IMR-90 (cell line): ENCODE measurements at regions not wholly inside any gene's neighbourhood (a gene's known extent, or its start where the extent isn't known, plus 50 kb on each side); places are given as distances from the start of the nearest gene placed in this dataset.

Experiments
- ATAC-seq: fragments of 200-7000 bp; cut with Tn5 transposase; 2 replicates; pipeline ENCODE4 v1.9.1; 2020; ENCODE audit warnings: low read depth, mild to moderate bottlenecking, moderate library complexity
- BruUV-seq: library from RNA; stranded (reverse); fragments of 400-500 nt; replicated peaks from 2 replicates; lab custom pipeline; 2021; lab: Mats Ljungman, UMichigan
- CTCF ChIA-PET: fragments of 300-600 bp; formaldehyde crosslinking; extraction: SDS; loops from one replicate; lab custom pipeline; 2021; ENCODE audit warnings: antibody characterized with exemption; lab: Yijun Ruan, JAX
- POLR2A ChIA-PET: fragments of 300-600 bp; sonication (Branson Sonifier 250); formaldehyde crosslinking; loops from one replicate; lab custom pipeline; 2022; ENCODE audit warnings: antibody characterized with exemption; ENCODE audit not compliant: unreplicated experiment; lab: Charles Lee
- DNase-seq: peaks from one replicate; pipeline ENCODE4 v3.0.0; 2013
- H2AFZ ChIP-seq: replicated peaks from 2 replicates; pipeline ENCODE3; 2013; ENCODE audit warnings: low read length, mild to moderate bottlenecking; ENCODE audit not compliant: poor library complexity
- H2AK5ac ChIP-seq: 2 replicates; pipeline ENCODE4 v1.6.1; 2013; ENCODE audit warnings: low read depth, low read length, inconsistent platforms
- H2AK9ac ChIP-seq: replicated peaks from 2 replicates; pipeline ENCODE3; 2013; ENCODE audit warnings: mild to moderate bottlenecking, low read depth, low read length, moderate library complexity; ENCODE audit not compliant: poor library complexity
- H2BK120ac ChIP-seq: 2 replicates; pipeline ENCODE4 v1.6.1; 2013; ENCODE audit warnings: low read depth, low read length, inconsistent platforms
- H2BK15ac ChIP-seq: 3 replicates; pipeline ENCODE4 v1.6.1; 2013; ENCODE audit warnings: low read depth, low read length, inconsistent platforms
- H2BK20ac ChIP-seq: 2 replicates; pipeline ENCODE4 v1.6.1; 2013; ENCODE audit warnings: low read depth, mild to moderate bottlenecking, inconsistent platforms, low read length, moderate library complexity
- H2BK5ac ChIP-seq: 2 replicates; pipeline ENCODE4 v1.6.1; 2013; ENCODE audit warnings: mild to moderate bottlenecking, low read depth, low read length, inconsistent platforms; ENCODE audit not compliant: poor library complexity, severe bottlenecking
- H3K14ac ChIP-seq: replicated peaks from 2 replicates; pipeline ENCODE4 v1.6.1; 2013; ENCODE audit warnings: low read depth, low read length, inconsistent platforms
- H3K18ac ChIP-seq: 2 replicates; pipeline ENCODE4 v1.6.1; 2013; ENCODE audit warnings: low read depth, low read length, control low read depth
- H3K23ac ChIP-seq: 2 replicates; pipeline ENCODE4 v1.6.1; 2013; ENCODE audit warnings: low read depth, low read length, inconsistent platforms
- H3K27ac ChIP-seq: 2 replicates; pipeline ENCODE4 v1.5.1; 2013; ENCODE audit warnings: mild to moderate bottlenecking, control low read depth, low read length; ENCODE audit not compliant: insufficient read depth
- H3K27me3 ChIP-seq: 2 replicates; pipeline ENCODE4 v1.6.1; 2013; ENCODE audit warnings: low read length; ENCODE audit not compliant: control insufficient read depth, insufficient read depth
- H3K36me3 ChIP-seq: 2 replicates; pipeline ENCODE4 v1.6.1; 2013; ENCODE audit warnings: low read length, mixed read lengths; ENCODE audit not compliant: control insufficient read depth, insufficient read depth
- H3K4ac ChIP-seq: 2 replicates; pipeline ENCODE4 v1.6.1; 2013; ENCODE audit warnings: low read depth, low read length, inconsistent platforms
- H3K4me1 ChIP-seq: 2 replicates; pipeline ENCODE4 v1.6.1; 2013; ENCODE audit warnings: low read length, mixed read lengths; ENCODE audit not compliant: control insufficient read depth, insufficient read depth
- H3K4me2 ChIP-seq: 2 replicates; pipeline ENCODE4 v1.6.1; 2013; ENCODE audit warnings: low read depth, mild to moderate bottlenecking, control low read depth, low read length, moderate library complexity
- H3K4me3 ChIP-seq: 2 replicates; pipeline ENCODE4 v1.5.1; 2013; ENCODE audit warnings: low read depth, mild to moderate bottlenecking, control low read depth, low read length, moderate library complexity; ENCODE audit not compliant: insufficient read depth
- H3K56ac ChIP-seq: 2 replicates; pipeline ENCODE4 v1.6.1; 2013; ENCODE audit warnings: low read length, inconsistent platforms; ENCODE audit not compliant: insufficient read depth; ENCODE audit errors: extremely low read depth
- H3K79me1 ChIP-seq, 2 experiments: 2 replicates each; pipeline ENCODE4 v1.6.1; 2013; ENCODE audit warnings: low read length in 2 of 2, inconsistent platforms in 1 of 2, low read depth in 1 of 2
- H3K9ac ChIP-seq: 2 replicates; pipeline ENCODE4 v1.6.1; 2013; ENCODE audit warnings: low read depth, low read length, control low read depth
- H3K9me1 ChIP-seq: 2 replicates; pipeline ENCODE4 v1.6.1; 2013; ENCODE audit warnings: low read length, inconsistent platforms; ENCODE audit not compliant: insufficient read depth
- H3K9me3 ChIP-seq: 2 replicates; pipeline ENCODE4 v1.6.1; 2013; ENCODE audit warnings: low read length; ENCODE audit not compliant: control insufficient read depth, insufficient read depth
- H4K20me1 ChIP-seq: 2 replicates; pipeline ENCODE4 v1.6.1; 2013; ENCODE audit warnings: low read length, inconsistent platforms; ENCODE audit not compliant: insufficient read depth
- H4K5ac ChIP-seq: 2 replicates; pipeline ENCODE4 v1.6.1; 2013; ENCODE audit warnings: mild to moderate bottlenecking, low read depth, low read length, control low read depth
- H4K8ac ChIP-seq, 2 experiments: 2 replicates each; pipeline ENCODE4 v1.6.1; 2013; ENCODE audit warnings: low read depth in 2 of 2, low read length in 2 of 2, control low read depth in 1 of 2, inconsistent platforms in 1 of 2
- H4K91ac ChIP-seq: 2 replicates; pipeline ENCODE4 v1.6.1; 2013; ENCODE audit warnings: low read depth, low read length, inconsistent platforms; ENCODE audit not compliant: insufficient read depth
- BHLHE40 ChIP-seq: fragments of 150-350 bp; IDR thresholded peaks from 2 replicates; pipeline ENCODE4 v1.6.1; 2016; ENCODE audit warnings: mild to moderate bottlenecking, low read depth, low read length
- CEBPB ChIP-seq: IDR thresholded peaks from 2 replicates; pipeline ENCODE4 v1.6.1; 2012; ENCODE audit warnings: low read depth, low read length, improper control_type of control experiment
- CTCF ChIP-seq: conservative IDR thresholded peaks from 2 replicates; pipeline ENCODE4 v1.5.1; 2012; ENCODE audit warnings: mild to moderate bottlenecking, low read depth, low read length, improper control_type of control experiment
- ELK1 ChIP-seq: fragments of 150-350 bp; IDR thresholded peaks from 2 replicates; pipeline ENCODE4 v1.6.1; 2016; ENCODE audit warnings: low read depth, mild to moderate bottlenecking, low read length, moderate library complexity, borderline replicate concordance
- FOS ChIP-seq: fragments of 150-350 bp; IDR thresholded peaks from 2 replicates; pipeline ENCODE4 v1.6.1; 2016; ENCODE audit warnings: low read depth, low read length
- MAFK ChIP-seq: IDR thresholded peaks from 2 replicates; pipeline ENCODE4 v1.6.1; 2012; ENCODE audit warnings: low read depth, low read length, improper control_type of control experiment
- MAZ ChIP-seq: IDR thresholded peaks from 2 replicates; pipeline ENCODE4 v1.6.1; 2012; ENCODE audit warnings: low read depth, mild to moderate bottlenecking, low read length, improper control_type of control experiment, moderate library complexity, borderline replicate concordance
- MXI1 ChIP-seq: IDR thresholded peaks from 2 replicates; pipeline ENCODE4 v1.6.1; 2012; ENCODE audit warnings: low read depth, mild to moderate bottlenecking, low read length, moderate library complexity, borderline replicate concordance
- POLR2A ChIP-seq: IDR thresholded peaks from 2 replicates; pipeline ENCODE4 v1.6.1; 2012; ENCODE audit warnings: mild to moderate bottlenecking, low read depth, low read length
- RCOR1 ChIP-seq: IDR thresholded peaks from 2 replicates; pipeline ENCODE4 v1.6.1; 2012; ENCODE audit warnings: mild to moderate bottlenecking, low read length, improper control_type of control experiment; ENCODE audit not compliant: insufficient replicate concordance
- RFX5 ChIP-seq: IDR thresholded peaks from 2 replicates; pipeline ENCODE4 v1.8.0; 2012; ENCODE audit warnings: low read depth, mild to moderate bottlenecking, low read length, moderate library complexity
- whole genome bisulfite sequencing, 2 experiments: methylation state at CpG; one replicate each; pipeline versions ENCODE4 v1.1.5 to v1.1.7; 2013; ENCODE audit warnings: missing lambda C conversion rate in 2 of 2; ENCODE audit not compliant: insufficient read length in 1 of 2; ENCODE audit errors: extremely low coverage in 2 of 2; 5-methylcytosine and 5-hydroxymethylcytosine counted together
- dilution Hi-C: fragments of 300-500 bp; cut with HindIII; formaldehyde crosslinking; loops from one replicate; pipeline ENCODE4 v1.14.3; 2018; ENCODE audit warnings: low sequenced_read_pairs; ENCODE audit not compliant: unreplicated experiment
- in situ Hi-C: fragments of 300-500 bp; cut with MboI; formaldehyde crosslinking; loops from 3 replicates; pipeline ENCODE4 v1.14.3; 2019; ENCODE audit warnings: low sequenced_read_pairs, inconsistent platforms, mixed read lengths
- intact Hi-C: fragments of 100-400 bp; cut with micrococcal nuclease; formaldehyde crosslinking; loops from 2 replicates; pipeline ENCODE4 v1.10.0; 2022

GRCh38 chr6:113653275-113653674 is 203.9 kb upstream of the MARCKS start:
- Histone ChIP-seq H2BK5ac (no peak overlapping the region), H2AK9ac (no peak overlapping the region), H3K4me3 (no peak overlapping the region), H3K14ac (no peak overlapping the region), H3K27me3 (no peaks in the 10 kb centered on the region; the same call in 1 of the 2 replicates), H3K27ac (no peak overlapping the region), H2AK5ac (no peak overlapping the region), H3K23ac (no peak overlapping the region), H3K18ac (no peak overlapping the region), H3K9me1 (no peaks in the 10 kb centered on the region; the same call in 1 of the 2 replicates), H3K36me3 (no peaks in the 10 kb centered on the region), H2BK15ac (no peak overlapping the region), H4K8ac (no peak overlapping the region), H4K20me1 (no peaks in the 10 kb centered on the region), H3K79me1 (no peaks in the 10 kb centered on the region), H3K9ac (no peak overlapping the region), H3K4ac (no peak overlapping the region), H2BK20ac (no peak overlapping the region), H2AFZ (no peak overlapping the region), H3K56ac (no peak overlapping the region), H4K91ac (no peak overlapping the region), H3K4me1 (peaks cover 2% of the 10 kb centered on the region; the same call in 1 of the 2 replicates), H2BK120ac (no peak overlapping the region), H3K9me3 (no peaks in the 10 kb centered on the region), H3K4me2 (no peak overlapping the region), H4K5ac (no peak overlapping the region)
- ChIA-PET CTCF (no interaction called here), POLR2A (no interaction called here)
- no TSS peak for BruUV-seq
- ATAC-seq = no peak
- intact Hi-C loops = no loop called here
- in situ Hi-C loops = no loop called here
- no CpG with 5 or more reads among the region's 3 CpGs for WGBS, 2 experiments
- TF ChIP-seq RFX5 = no peak
- no peak for TF ChIP-seq MAZ
- TF ChIP-seq MXI1 = no peak
- TF ChIP-seq POLR2A = no peak
- TF ChIP-seq FOS = no peak
- TF ChIP-seq RCOR1 = no peak
- no peak for TF ChIP-seq CEBPB
- no peak for TF ChIP-seq BHLHE40
- no peak for TF ChIP-seq ELK1
- no peak for TF ChIP-seq MAFK
- no peak for TF ChIP-seq CTCF
- DNase-seq = no peak
- dilution Hi-C loops = no loop called here
